RKO (cell line): ENCODE measurements at regions not wholly inside any gene's neighbourhood (a gene's known extent, or its start where the extent isn't known, plus 50 kb on each side); places are given as distances from the start of the nearest gene placed in this dataset.

Experiments
- DNase-seq: peaks from one replicate; pipeline ENCODE4 v3.0.0-alpha.2; 2016; ENCODE audit warnings: low spot score

- DNase-seq: peak; percentile 43
These were observed 103.6 kb upstream of the NUDT6 start for GRCh38 chr4:123026015-123026414.

DNA sequence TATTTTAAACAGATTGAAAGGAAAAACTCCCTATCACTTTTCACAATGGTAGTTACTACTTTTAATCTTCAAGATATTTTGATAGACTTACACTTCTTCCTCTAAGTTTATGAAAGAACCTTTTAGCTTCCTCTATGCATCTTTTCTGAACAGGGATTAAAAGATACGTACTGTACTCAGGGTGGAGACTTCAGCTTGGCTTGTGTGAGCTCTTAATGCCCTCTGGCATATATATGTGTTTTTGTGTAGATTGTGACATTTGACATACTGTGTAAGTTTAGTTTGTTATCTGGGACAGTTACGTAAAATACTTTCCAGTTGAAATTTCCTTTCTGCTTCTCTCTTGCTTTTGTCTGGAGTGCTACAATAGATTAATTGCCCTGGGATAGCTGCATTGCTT lies 109.3 kb upstream of the NUDT6 start:
- no peak for DNase-seq

GRCh38 chr4:123034023-123034422 lies 111.6 kb upstream of the NUDT6 start:
- DNase-seq: no peak

GRCh38 chr4:123035239-123035638 lies 112.8 kb upstream of the NUDT6 start:
- no peak for DNase-seq

DNA sequence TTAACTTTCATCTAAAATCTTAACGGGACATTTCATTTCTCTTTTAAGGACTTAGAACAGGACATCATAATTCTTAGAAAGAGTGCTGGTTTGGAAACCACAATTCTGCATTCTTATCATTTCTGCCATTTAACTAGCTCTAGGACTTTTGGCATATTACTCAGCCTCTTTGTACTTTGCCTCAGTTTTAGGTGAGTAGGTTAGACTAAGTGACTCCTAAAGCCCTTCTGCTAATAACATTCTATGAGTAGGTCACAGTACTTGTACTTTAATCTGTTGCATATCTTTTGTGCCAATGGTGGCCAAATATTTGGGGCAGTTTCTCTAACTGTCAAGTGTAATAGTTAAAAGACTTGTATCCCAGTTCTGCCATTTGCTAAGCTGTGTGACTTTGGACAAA lies 115.4 kb upstream of the NUDT6 start:
- no peak for DNase-seq

DNA sequence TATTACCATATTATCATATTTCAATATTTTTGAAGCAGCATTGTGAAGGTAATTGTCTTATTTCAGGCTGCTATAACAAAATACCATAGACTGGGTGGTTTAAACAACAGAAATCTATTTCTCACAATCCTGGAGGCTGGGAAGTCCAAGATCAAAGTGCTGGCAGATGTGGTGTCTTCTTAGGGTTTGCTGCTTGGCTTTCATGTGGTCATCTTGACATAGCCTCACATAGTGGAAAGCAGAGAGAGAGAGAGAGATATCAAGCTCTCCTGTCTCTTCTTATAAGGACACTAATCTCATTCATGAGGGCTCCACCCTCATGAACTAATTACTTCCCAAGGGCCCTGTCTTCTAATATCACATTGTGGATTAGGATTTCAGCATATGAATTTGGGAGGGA lies 119.7 kb upstream of the NUDT6 start:
- no peak for DNase-seq

GRCh38 chr4:123043013-123043412 lies 120.6 kb upstream of the NUDT6 start:
- peak; percentile 16 for DNase-seq

DNA sequence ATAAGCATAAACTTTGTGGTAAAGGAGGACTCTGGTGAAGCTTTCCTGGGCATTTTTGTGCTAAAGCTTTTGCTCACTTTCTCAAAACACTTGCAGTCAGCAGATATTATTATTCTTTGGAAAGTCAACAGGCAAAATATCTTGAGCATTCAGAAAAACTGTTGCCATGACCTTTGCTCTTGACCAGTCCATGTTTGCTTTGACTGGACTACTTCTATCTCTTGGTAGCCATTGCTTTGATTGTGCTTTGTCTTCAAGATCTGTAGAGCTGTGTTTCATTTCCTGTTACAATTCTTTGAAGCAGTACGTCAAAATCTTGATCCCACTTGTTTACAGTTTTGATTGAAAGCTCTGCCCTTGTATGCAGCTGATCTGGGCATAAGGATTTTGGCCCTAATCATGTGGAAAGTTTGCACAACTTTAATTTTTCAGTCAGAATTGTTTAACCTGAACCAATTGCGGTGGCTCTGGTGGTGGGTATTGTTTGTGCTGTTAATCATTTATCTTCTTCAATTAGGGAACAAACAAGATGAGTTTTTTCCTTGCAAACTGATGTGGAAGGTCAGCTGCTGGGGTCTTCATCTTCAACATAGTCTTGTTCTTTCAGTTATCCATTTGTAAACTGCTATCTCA lies 121.5 kb upstream of the NUDT6 start:
- no peak for DNase-seq

- no peak for DNase-seq
These were observed 123.7 kb upstream of the NUDT6 start for GRCh38 chr4:123046096-123046495.

- no peak for DNase-seq
These were observed 127.6 kb upstream of the NUDT6 start for GRCh38 chr4:123050018-123050417.

- DNase-seq: no peak
These were observed 129.6 kb upstream of the NUDT6 start for GRCh38 chr4:123052007-123052406.

DNA sequence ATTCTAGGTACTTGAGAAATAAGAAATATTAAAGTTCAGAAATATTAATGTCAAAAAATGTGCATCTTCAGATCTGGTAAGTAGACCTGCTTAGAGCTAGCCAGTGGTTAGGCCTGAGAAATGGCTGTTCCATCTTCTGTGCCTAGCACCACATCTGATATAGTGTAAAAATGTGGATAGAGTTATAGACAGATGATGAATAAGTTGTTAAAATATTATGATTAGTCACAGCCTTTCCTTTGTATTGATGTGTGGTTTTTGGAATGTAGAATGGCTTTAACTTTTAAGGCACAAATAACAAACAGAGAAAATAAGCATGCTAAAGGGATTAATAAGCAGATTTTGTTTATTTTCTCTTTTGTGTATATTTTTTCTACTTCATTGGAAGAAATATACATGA lies 133.5 kb upstream of the NUDT6 start:
- DNase-seq: peak; percentile 8

GRCh38 chr4:123060039-123060770 lies 137.8 kb upstream of the NUDT6 start:
- no peak for DNase-seq

GRCh38 chr4:123064390-123064789 lies 142.0 kb upstream of the NUDT6 start:
- peak; percentile 11 for DNase-seq

- no peak for DNase-seq
These were observed 145.7 kb upstream of the NUDT6 start for GRCh38 chr4:123068081-123068480.

GRCh38 chr4:123072060-123072459 lies 149.7 kb upstream of the NUDT6 start:
- no peak for DNase-seq

DNA sequence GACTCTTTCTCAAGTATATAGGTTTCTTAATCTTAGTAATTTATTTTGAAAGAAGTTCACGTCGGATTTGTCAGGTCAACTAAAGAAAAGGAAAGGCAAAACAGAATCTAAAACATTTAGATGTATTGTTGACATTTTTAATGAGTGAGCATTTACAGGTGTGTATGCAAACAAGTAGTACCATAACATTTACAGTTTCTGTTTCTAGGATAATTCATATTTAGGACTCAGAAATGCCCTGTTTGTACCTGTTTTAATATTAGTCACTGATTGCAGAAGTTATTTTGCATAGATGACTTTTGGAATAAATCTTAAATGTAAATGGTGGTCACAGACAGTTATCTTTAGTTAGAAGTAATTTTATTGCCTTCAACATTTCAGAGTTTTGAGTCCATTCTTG lies 151.3 kb upstream of the NUDT6 start:
- no peak for DNase-seq

- DNase-seq: no peak
These were observed 154.9 kb upstream of the NUDT6 start for GRCh38 chr4:123077330-123077729.

GRCh38 chr4:123081971-123082370 lies 159.6 kb upstream of the NUDT6 start:
- no peak for DNase-seq

- DNase-seq: no peak
These were observed 161.2 kb upstream of the NUDT6 start for GRCh38 chr4:123083646-123084045.

DNA sequence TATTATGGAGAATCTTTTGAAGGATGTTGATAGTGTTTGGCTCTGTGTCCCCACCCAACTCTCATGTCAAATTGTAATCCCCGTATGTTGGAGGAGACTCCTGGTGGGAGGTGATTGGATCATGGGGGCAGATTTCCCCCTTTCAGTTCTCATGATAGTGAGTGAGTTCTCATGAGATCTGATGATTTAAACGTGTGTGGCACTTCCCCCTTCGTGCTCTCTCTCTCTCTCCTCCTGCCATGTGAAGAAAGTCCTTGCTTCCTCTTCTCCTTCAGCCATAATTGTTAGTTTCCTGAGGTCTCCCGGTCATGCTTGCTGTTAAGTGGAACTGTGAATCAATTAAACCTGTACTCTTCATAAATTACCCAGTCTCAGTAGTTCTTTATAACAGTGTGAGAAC lies 166.1 kb upstream of the NUDT6 start:
- no peak for DNase-seq

- DNase-seq: no peak
These were observed 168.5 kb upstream of the NUDT6 start for GRCh38 chr4:123090886-123091285.

- no peak for DNase-seq
These were observed 170.2 kb upstream of the NUDT6 start for GRCh38 chr4:123092586-123092985.

GRCh38 chr4:123093236-123093635 lies 170.8 kb upstream of the NUDT6 start:
- no peak for DNase-seq
